RKO (cell line): ENCODE measurements at regions not wholly inside any gene's neighbourhood (a gene's known extent, or its start where the extent isn't known, plus 50 kb on each side); places are given as distances from the start of the nearest gene placed in this dataset.
"Not testable (repeated sequence)": the region's sequence is repeated elsewhere in the genome, so short reads cannot be mapped to it uniquely, and the experiment has no call there.

Experiments
- DNase-seq: peaks from one replicate; pipeline ENCODE4 v3.0.0-alpha.2; 2016; ENCODE audit warnings: low spot score

DNA sequence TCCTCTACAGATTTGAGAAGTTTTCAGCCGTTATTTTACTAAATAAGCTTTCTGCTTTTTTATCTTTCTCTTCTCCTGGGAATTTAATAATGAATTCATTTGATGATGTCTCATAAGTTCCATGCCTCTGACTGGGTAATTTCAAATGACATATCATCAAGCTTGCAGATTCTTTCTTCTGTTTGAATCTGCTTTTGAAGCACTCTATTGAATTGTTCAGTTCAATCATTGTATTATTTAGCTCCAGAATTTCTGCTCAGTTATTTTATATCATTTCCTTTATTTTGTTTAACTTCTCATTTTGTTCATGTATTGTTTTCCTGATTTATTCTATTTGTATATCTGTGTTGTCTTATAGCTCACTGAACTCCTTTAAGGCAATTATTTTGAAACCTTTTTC is 196.9 kb upstream of the CNTNAP2 start:
- DNase-seq = no peak

DNA sequence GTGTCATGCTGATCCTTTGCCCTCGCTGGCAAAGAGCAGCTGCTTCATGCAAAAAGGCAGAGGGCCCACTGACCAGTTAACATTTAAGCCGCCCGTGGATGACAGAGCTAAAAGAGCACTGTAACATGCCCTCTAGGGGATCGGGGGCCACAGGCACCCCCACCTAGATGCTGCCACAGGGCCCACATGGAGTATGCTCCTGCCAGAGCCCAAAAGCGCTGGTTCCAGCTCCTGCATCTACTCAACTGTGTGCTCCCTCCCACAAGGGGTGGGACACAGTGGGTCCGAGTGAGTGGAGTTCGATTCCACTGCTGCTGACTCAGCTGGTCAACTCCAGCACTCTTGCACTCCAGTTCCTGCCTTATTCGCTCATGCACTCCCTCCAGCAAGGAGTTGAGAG is 199.8 kb upstream of the CNTNAP2 start:
- no peak for DNase-seq

DNA sequence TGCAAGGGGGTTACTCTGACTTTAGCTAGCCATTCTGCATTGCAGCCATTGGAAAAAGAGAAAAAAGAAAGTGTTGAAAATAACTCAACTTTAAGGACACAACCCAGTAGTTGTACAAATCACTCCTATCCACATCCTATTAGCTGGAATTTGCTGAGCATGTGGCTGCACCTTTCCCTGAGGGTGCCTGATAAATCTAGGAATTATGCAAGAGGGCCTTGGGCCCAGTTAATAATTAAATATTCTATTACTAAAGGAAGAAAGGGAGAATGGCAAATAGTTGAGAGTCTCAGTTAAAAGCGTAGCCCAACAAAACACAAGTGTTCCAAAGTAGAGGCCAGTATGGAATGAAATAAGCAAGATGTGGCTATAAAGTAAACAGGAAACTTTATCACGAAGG is 200.9 kb upstream of the CNTNAP2 start:
- no peak for DNase-seq

DNA sequence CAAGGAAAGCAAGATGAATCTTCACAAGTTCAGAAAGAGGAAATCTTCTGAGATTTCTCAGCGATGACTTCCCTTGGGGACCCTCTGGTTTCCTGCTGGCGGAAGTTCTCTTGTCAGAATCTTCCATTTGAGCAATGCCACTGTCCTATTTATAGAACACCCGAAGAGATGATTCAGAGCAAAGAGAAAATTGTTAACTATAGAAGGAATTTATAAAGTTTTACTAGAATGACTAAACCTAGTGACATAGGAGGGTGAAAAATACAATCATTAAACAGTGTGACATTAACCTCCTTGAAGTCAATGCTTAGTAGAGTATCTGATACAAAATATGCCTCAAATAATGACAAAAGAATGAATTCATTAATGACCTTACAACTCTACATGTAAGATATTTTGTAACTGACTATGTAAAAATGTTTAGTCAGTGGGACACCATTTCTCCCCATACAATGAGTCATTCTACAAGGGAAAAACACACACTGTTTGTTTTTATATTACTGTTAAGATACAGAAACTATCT is 206.5 kb upstream of the CNTNAP2 start:
- peak; percentile 25 for DNase-seq

DNA sequence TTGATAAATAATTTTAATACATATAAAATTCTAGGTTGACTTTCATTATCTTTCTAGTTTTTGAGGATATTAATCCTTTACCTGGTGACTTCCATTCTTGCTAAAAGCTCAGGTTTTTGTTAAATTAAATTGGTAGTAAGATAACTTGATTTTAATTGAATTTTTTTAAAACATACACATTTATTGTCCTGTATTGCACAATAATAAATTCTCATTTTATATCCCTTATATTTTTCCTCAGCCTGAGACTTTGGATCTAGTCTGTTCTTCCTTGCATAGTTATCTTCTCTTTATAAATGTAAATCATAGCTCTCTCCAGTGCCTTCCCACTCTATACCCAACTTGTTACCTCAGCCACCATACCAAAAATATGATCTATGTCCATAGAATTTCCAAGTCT is 212.9 kb upstream of the CNTNAP2 start:
- no peak for DNase-seq

DNA sequence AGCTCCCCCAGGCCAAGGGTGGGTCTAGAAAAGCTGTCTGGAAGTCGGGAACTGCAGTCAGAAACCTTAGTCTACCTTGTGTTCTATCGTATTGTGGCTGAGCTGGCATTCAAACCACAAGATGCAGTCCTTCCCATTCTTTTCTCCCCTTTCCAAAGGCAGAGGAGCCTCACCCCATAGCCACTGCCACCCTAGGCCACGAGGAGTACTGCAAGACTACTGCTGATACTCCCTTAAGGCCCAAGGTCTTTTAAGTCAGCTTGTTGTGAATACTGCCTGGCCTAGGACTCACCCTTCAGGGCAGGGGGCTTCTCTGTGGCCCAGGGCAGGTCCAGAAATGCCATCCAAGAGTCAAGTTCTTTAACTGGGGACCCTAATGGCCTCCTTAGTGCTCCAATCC is 214.5 kb upstream of the CNTNAP2 start:
- DNase-seq = no peak

DNA sequence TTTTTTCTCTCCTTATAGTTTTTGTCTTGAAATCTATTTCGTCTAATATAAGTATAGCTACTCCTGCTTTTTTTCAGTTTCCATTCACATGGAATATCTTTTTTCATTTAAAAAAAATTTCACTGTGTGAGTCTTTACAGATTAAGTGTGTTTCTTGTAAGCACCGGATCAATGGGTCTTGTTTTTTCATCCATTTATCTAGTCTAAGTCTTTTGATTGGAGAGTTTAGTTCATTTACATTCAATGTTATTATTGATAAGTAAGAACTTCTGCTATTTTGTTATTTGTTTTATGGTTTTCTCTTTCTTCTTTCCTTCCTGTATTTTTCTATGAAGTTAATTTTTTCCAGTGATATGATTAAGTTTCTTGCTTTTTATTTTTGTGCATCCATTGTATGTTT is 216.7 kb upstream of the CNTNAP2 start:
- DNase-seq = no peak

DNA sequence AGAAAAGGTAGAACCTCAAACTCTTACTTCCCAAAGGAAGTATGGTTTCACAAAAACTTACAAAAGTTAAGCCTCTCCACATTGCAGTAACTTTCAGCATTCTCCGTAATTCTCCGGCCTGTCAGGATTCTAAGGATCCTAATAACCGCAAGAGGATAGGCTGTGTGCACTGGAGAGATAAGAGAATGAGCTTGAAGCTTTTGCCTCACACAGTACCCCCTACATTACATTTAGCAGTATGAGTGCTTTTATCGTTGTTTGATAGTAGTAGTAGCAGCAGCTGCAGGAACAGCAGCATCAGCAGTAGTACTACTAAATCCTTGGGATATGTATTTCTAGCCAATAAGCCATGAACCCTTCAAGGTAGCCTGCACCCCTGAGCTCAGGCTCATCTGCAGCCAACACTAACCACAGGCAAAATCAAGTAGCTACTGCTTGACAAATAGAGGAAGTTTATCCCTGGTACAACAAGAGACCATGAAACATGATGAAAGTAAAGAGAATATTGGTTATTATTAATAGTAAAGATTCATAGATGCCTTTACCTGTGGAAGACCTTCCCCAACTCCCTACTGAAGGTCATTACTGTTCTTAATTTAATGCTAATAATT is 222.6 kb upstream of the CNTNAP2 start:
- no peak for DNase-seq

DNA sequence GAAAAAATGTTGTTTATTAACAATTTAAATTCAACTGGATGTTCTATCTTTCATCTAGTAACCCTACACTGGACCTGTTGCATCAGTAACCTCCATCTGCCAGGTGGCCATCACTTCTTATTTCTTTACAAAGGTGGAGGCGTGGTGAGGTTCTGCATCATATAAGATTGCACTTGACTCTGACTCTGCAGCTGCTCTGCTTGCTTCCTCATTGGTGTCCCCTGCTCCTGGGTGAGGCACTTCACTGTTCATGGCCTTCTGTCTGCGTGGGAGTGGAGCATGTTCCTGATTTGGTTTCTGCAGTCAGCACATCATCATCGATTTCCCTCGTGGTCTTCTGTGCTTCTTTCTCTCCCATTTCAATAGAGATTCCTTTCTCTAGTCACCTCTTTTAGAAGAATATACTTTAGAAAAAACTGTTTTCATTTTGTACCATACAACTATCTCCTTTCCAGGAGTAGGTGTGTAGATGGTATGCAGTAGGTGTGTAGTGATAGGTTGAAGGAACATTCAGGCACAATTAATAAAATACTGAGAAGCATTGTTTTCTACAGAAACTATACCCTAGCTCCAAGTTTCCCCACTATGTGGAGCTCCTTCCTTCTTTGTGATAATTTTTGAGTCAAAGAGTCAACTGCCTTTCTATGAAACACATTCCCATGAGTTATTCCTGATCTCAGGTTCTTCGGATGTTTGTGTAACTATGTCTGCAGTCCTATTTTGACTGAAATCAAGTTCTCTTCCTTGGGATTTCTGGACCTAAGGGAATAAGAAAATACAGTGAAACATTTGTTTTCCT is 231.7 kb upstream of the CNTNAP2 start:
- DNase-seq = no peak

DNA sequence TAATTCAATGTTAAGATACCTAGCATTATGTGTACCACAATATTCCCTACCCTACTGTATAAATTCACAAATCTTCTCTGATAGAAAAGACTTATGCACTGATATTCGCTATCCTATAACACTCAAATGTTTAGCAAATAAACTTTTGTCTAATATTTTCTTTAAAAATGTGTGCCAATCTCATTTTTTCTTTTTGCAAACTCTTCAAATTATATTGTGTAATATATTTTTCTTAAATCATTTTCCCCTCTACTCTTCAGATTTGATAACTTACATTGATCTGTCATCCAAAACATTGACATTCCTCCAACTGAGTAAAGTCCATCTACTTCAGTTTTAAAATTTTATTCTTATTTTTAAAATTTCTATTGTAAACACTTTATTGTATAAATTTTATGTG is 240.2 kb upstream of the CNTNAP2 start:
- no peak for DNase-seq

DNA sequence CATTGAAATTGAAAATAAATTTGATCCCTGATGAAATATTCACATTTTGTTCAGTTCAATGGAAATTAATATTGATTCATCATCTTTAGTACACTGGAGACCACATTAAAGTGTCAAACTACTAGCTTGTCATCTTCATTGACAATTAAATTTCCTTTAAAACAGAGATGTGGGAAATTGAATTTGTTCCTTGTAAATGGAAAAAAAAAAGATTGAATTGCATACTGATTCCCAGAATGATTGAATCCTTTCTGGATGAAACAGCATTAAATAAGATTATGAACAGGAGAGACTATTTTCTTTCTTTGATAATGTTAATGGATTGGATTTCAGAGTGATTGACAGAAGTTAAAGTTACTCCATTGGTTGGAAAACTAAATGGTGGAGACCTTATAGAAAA is 241.3 kb upstream of the CNTNAP2 start:
- DNase-seq = no peak

DNA sequence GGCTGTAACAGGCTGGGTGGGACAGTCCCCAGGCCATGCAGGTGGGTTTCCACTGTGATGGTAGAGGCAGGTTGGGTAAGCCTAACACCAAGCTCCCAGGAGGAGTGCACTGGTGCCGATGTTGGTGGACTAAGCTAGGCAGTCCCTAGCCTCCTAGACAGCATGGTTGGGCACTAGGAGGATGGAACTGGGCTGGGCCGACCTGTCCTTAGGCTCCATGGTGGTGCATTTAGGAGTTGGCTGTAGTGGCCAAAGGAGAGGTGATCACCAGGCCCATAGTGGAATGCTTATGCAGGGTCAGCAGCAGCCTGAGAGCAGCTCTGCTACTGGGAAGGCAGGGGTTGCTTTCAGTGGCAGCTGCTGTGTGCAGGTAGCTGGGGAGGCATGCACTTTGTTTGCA is 247.7 kb upstream of the CNTNAP2 start:
- DNase-seq = no peak

DNA sequence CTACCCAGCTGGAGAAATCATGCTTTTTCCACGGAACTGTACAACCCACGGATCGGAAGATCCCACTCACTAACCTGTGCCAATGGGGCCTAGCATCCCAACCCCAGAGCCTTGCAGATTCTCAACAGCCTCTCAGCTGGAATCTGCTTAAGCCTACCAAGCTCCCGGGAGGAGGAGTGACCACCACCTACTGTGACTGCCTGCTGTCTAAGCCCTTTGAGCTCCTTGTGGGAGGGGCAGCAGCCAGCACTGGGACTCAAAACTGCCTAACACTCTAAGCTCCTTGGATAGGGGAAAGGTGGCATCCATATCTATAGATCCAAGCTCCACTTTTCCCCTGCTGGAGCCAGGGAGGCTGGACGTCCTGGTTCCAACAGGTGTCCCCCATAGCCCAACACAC is 254.4 kb upstream of the CNTNAP2 start:
- DNase-seq = no peak

DNA sequence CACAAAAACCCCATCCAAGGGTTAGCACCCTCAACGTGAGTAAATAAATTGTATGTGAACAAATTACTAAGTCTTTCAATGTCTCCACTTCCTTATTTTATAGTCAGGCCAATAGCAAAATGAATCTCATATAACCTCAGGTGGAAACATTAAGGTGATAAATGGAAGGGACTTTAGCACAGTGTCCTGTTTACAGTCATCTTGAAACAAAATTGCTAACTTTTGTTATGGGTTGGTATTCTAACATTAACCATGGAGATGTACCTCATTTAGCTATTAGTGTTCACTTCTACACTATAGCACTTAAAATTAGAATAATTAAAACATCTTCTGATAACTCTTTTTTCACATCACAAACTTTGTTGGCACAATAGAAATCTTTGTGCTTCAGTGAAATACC is 255.8 kb upstream of the CNTNAP2 start:
- no peak for DNase-seq

DNA sequence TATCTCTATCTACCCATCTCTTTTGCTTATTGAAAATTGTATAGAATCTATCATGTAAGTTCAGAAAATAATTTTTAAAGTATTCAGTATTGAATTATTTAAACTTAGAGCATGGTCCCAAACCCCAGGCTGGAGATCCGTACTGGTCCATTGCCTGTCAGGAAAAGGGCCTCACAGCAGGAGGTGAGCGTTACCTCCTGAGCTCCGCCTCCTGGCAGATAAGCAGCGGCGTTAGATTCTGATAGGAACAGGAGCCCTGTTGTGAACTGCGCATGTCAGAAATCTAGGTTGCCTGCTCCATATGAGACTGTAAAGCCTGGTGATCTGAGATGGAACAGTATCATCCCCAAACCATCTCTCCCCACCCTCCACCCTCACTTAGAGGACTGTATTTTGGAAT is 266.0 kb upstream of the CNTNAP2 start:
- no peak for DNase-seq

DNA sequence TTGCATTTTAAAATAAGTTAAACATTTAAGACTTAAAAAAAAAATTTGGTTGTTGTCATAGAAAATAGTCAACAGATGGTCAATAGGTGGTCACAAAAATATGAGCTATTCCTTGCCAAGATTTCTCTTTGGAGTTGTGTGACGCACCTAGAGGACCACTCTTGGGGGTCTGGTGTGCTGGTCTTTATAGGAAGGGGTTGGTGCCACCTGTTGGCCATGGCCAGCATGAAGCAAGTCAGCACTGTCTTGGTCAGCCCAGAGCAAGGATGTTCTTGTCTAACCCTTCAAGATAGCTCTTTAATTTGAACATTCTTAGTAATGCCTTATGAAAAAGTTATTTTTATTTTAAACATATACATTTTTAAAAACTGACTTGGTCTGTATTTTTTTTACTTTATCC is 267.9 kb upstream of the CNTNAP2 start:
- peak; percentile 32 for DNase-seq

DNA sequence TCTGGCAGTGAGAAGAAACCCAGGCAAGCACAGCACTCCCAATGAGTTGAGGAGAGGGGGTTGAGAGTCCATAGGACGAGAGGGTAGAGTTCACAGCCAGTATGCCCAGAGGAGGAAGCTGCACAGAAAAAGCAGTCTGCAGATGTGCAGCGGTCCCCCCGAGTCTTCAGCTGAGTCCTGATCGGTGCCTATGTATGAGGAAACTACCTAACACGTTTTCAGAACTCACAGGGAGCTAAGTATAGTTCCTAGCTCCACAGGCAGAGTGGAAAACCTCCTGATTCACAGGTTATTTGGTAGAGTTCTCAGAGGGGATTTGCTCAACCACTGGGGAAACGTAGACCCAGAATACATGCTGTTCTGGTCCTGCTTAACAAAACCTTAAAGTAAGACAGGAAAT is 271.3 kb upstream of the CNTNAP2 start:
- DNase-seq = no peak

DNA sequence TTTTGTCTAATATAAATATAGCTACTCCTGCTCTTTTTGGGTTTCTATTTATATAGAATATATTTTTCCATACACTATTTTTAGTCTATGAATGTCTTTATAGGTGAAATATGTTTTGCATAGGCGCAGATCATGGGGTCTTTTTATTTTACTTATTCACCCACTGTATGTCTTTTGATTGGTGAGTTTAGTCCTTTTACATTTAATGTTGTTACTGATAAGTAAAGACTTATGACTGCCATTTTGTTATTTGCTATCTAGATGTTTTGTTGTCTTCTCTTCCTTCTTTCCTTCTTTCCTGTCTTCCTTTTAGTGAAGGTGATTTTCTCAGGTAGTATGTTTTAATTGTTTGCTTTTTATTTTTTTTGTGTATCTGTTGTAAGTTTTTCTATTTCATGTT is 276.8 kb upstream of the CNTNAP2 start:
- DNase-seq = no peak

DNA sequence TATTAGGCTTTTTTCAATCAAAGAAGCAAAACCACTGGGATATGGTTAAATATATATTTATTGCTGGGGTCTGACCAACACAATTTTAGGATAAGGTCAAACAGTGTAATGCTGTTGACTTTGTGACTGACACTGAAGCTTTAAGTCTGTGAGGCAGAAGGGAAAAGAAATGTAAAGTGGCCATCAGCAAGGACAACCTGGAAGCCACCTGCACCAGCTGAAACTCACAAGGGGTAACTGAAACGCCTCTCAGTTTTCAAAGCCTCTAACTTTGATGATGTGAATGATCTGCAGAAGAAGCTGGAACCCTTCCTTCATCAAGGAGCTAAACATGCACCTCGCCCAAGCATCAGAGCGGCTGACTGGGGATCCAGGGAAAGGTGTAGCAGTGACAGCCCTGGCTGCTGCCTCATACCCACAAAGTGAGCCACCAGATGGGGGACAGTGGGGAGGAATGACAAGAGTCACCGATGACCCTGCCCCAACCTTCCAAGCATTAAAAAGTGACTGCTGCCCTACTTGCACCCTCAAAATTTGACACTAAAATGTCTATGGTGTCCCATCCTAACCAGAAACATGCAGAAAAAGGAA is 284.9 kb upstream of the CNTNAP2 start:
- DNase-seq = no peak

DNA sequence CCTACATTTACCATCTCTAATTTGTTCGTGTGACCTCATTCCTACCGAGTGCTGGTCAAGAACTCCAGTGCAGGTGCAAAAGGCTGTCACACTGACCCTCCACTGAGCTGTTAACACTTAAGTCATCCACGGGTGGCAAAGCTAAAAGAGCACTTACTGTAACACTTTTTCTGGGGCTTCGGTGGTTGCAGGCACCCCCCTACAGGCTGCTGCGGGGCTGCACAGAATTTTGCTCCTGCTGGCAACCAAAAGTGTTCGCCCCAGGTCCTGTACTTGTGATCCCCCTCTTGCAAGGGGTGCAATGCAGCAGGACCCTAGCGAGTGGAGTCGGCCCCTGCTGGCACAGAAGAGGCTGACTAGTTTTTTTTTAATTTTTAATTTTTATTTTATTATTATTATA is 298.9 kb upstream of the CNTNAP2 start:
- no peak for DNase-seq

DNA sequence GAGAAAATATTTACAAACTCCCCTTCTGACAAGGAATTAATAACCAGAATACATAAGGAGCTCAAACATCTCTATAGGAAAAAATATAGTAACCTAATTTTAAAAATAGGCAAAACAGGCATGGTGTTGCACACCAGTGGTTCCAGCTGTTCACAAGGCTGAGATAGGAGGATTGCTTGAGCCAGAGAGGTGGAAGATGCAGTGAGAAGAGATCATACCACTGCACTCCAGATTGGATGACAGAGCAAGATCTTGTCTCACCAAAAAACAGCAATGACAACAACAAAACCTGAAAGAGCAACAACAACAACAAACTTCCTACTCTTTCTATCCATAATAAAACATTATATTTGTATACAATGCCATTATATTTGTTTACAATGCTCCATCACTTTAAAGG is 304.4 kb upstream of the CNTNAP2 start:
- no peak for DNase-seq

DNA sequence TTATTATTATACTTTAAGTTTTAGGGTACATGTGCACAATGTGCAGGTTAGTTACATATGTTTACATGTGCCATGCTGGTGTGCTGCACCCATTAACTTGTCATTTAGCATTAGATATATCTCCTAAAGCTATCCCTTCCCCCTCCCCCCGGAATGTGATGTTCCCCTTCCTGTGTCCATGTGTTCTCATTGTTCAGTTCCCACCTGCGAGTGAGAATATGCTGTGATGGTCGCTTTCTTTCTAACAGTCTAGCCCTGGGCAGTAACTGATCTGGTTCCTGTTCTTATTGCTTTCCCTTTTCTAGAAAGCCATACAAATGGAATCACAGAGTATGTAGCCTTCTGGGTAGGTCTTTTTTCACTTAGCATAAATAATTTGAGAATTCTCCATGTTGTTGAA is 311.1 kb upstream of the CNTNAP2 start:
- DNase-seq = not testable (repeated sequence)

DNA sequence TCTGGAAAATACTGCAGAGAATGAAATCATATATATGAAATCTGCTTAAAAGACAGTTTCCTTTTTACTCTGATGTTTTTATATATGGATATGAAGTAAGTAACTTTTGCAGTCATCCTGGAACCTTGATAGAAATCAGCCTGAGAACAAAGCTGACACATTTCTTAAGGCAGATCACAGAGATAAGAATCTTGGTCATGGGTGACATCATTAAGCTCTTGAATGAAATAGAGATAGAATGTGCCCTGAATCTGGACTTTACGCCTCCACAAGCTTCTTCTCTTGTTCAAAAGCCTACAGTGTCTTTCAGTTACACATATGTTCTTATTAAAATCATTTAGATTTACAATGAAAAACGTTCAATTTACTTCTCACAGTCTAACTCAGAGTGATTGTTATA is 319.1 kb upstream of the CNTNAP2 start:
- no peak for DNase-seq

DNA sequence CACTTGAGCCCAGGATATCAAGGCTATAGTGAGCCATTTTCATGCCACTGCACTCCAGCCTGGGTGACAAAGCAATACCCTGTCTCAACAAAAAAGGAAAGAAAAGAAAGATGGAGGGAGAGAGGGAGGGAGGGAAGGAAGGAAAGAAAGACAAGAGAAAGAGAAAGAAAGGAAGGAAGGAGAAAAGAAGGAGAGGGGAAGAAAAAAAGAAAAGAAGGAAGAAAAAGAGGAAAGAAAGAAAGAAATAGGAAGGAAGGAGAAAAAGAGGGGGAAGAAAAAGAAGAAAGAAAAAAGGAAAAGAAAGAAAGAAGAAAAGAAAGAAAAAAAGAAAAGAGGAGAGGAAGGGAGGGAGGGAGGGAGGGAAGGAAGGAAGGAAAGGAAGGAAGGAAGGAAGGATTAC is 321.5 kb upstream of the CNTNAP2 start:
- no peak for DNase-seq
